A673 (cell line): ENCODE measurements at regions not wholly inside any gene's neighbourhood (a gene's known extent, or its start where the extent isn't known, plus 50 kb on each side); places are given as distances from the start of the nearest gene placed in this dataset.

Source experiments
- BruUV-seq: library from RNA; stranded (reverse); fragments of 400-500 nt; replicated peaks from 2 replicates; lab custom pipeline; 2021; lab: Mats Ljungman, UMichigan
- CTCF ChIA-PET: fragments of 300-600 bp; sonication (Branson Sonifier 250); formaldehyde crosslinking; loops from one replicate; lab custom pipeline; 2022; ENCODE audit warnings: antibody characterized with exemption; lab: Charles Lee
- POLR2A ChIA-PET: fragments of 300-600 bp; sonication (Branson Sonifier 250); formaldehyde crosslinking; loops from one replicate; lab custom pipeline; 2022; ENCODE audit warnings: antibody characterized with exemption; ENCODE audit not compliant: low non-redundant PET; lab: Charles Lee
- DNase-seq: peaks from one replicate; pipeline ENCODE4 v3.0.0-alpha.2; 2015; ENCODE audit warnings: low spot score
- H3K27ac ChIP-seq: fragments of 200-600 bp; sonication (generic); 2 replicates; pipeline ENCODE4 v1.5.1; 2016; ENCODE audit warnings: mixed run types, low read depth, mild to moderate bottlenecking, mixed read lengths, antibody characterized with exemption, low read length; ENCODE audit not compliant: poor library complexity, severe bottlenecking
- H3K27me3 ChIP-seq: fragments of 200-600 bp; sonication (generic); replicated peaks from 2 replicates; pipeline ENCODE4 v1.6.1; 2017; ENCODE audit warnings: mixed run types, low read depth, mild to moderate bottlenecking, mixed read lengths, antibody characterized with exemption, low read length; ENCODE audit not compliant: insufficient read depth, poor library complexity
- H3K36me3 ChIP-seq: fragments of 200-600 bp; sonication (generic); 2 replicates; pipeline ENCODE4 v1.6.1; 2016; ENCODE audit warnings: mixed run types, mild to moderate bottlenecking, mixed read lengths, antibody characterized with exemption, low read length; ENCODE audit not compliant: insufficient read depth, poor library complexity, severe bottlenecking
- H3K4me1 ChIP-seq: fragments of 200-600 bp; sonication (generic); 2 replicates; pipeline ENCODE4 v1.6.1; 2017; ENCODE audit warnings: mixed run types, mild to moderate bottlenecking, mixed read lengths, antibody characterized with exemption, low read length; ENCODE audit not compliant: insufficient read depth, poor library complexity, severe bottlenecking
- H3K4me3 ChIP-seq: fragments of 200-600 bp; sonication (generic); 2 replicates; pipeline ENCODE4 v1.5.1; 2016; ENCODE audit warnings: low read depth, mixed run types, mild to moderate bottlenecking, mixed read lengths, low read length; ENCODE audit not compliant: poor library complexity, severe bottlenecking
- H3K9me3 ChIP-seq: fragments of 200-600 bp; sonication (generic); 2 replicates; pipeline ENCODE4 v1.6.1; 2016; ENCODE audit warnings: mixed run types, low read depth, mild to moderate bottlenecking, mixed read lengths, antibody characterized with exemption, low read length; ENCODE audit not compliant: poor library complexity, severe bottlenecking
- CTCF ChIP-seq: fragments of 300-800, 200-600 bp; sonication (generic); conservative IDR thresholded peaks from 2 replicates; pipeline ENCODE4 v1.5.1; 2017; ENCODE audit warnings: low read depth, mild to moderate bottlenecking, antibody characterized with exemption, low read length, moderate library complexity, mixed read lengths
- EZH2 ChIP-seq: fragments of 200-600 bp; sonication (generic); IDR thresholded peaks from 2 replicates; pipeline ENCODE4 v1.6.1; 2017; ENCODE audit warnings: borderline replicate concordance, low read depth, mild to moderate bottlenecking, mixed read lengths, antibody characterized with exemption, low read length; ENCODE audit not compliant: poor library complexity, severe bottlenecking
- intact Hi-C: fragments of 100-400 bp; cut with micrococcal nuclease; formaldehyde crosslinking; loops from one replicate; pipeline ENCODE4 v1.10.0; 2022; ENCODE audit not compliant: unreplicated experiment

GRCh38 chr21:35585155-35585554 lies 475.2 kb downstream of the SETD4 start:
- POLR2A ChIA-PET: no interaction called here

GRCh38 chr21:35583566-35584216 lies 476.6 kb downstream of the SETD4 start:
- DNase-seq: no peak
- H3K27me3 ChIP-seq: peaks cover 61% of the 10 kb centered on the region
- no peak overlapping the region for H3K27ac ChIP-seq
- no peak overlapping the region for H3K4me3 ChIP-seq
- intact Hi-C loops: loop anchor here (10.0 kb wide), 1 partner anchor 161 kb away; no protein-coding TSS in a partner anchor
- no peaks in the 10 kb centered on the region for H3K36me3 ChIP-seq
- ChIA-PET POLR2A (no interaction called here), CTCF (interaction anchor here (0.6 kb wide), 1 partner anchor 197 kb away, joined by 4 read pairs; no protein-coding TSS in a partner anchor)
- no peak for TF ChIP-seq EZH2
- TF ChIP-seq CTCF: no peak
- H3K4me1 ChIP-seq: peaks cover 9% of the 10 kb centered on the region
- no TSS peak for BruUV-seq
- no peaks in the 10 kb centered on the region for H3K9me3 ChIP-seq

More at GRCh38 chr21:35585155-35585554, 475.2 kb downstream of the SETD4 start:
- Histone ChIP-seq H3K36me3 (no peaks in the 10 kb centered on the region), H3K27me3 (peaks cover 61% of the 10 kb centered on the region), H3K4me3 (no peak overlapping the region), H3K4me1 (peaks cover 9% of the 10 kb centered on the region), H3K9me3 (no peaks in the 10 kb centered on the region), H3K27ac (no peak overlapping the region)
- DNase-seq: no peak
- no TSS peak for BruUV-seq
- TF ChIP-seq EZH2 (no peak), CTCF (no peak)
- intact Hi-C loops: loop anchor here (10.0 kb wide), 1 partner anchor 160 kb away; no protein-coding TSS in a partner anchor
- CTCF ChIA-PET: no interaction called here

- no peaks in the 10 kb centered on the region for H3K36me3 ChIP-seq
- no peak overlapping the region for H3K4me3 ChIP-seq
- H3K27ac ChIP-seq: no peak overlapping the region
- peaks cover 61% of the 10 kb centered on the region for H3K27me3 ChIP-seq
- peaks cover 9% of the 10 kb centered on the region for H3K4me1 ChIP-seq
- no peaks in the 10 kb centered on the region for H3K9me3 ChIP-seq
- no TSS peak for BruUV-seq
- intact Hi-C loops: loop anchor here (10.0 kb wide), 1 partner anchor 162 kb away; no protein-coding TSS in a partner anchor
- no peak for DNase-seq
- TF ChIP-seq CTCF (no peak), EZH2 (no peak)
- ChIA-PET CTCF (no interaction called here), POLR2A (no interaction called here)
These were observed 477.6 kb downstream of the SETD4 start for GRCh38 chr21:35582731-35583130.
